Neural crest cell (in vitro differentiated cells): ENCODE measurements at regions not wholly inside any gene's neighbourhood (a gene's known extent, or its start where the extent isn't known, plus 50 kb on each side); places are given as distances from the start of the nearest gene placed in this dataset.
A peak's percentile ranks its signal among the peaks of the same experiment; 100 is the strongest.

Source experiments
- DNase-seq: peaks from one replicate; pipeline ENCODE4 v3.0.0; 2021; ENCODE audit warnings: low read depth, mixed read lengths, low spot score
- H3K27ac Mint-ChIP-seq: one replicate; pipeline ENCODE4 v1.8.0; 2021; ENCODE audit warnings: mild to moderate bottlenecking, mixed read lengths; ENCODE audit not compliant: unreplicated experiment
- H3K27me3 Mint-ChIP-seq: 2 replicates; pipeline ENCODE4 v1.8.0; 2021; ENCODE audit warnings: low read depth, mild to moderate bottlenecking, mixed read lengths
- H3K36me3 Mint-ChIP-seq: 2 replicates; pipeline ENCODE4 v1.8.0; 2021; ENCODE audit warnings: low read depth, mild to moderate bottlenecking, mixed read lengths
- H3K4me1 Mint-ChIP-seq: 2 replicates; pipeline ENCODE4 v1.8.0; 2021; ENCODE audit warnings: mixed read lengths
- H3K4me3 Mint-ChIP-seq: one replicate; pipeline ENCODE4 v1.8.0; 2021; ENCODE audit warnings: mild to moderate bottlenecking, mixed read lengths
- H3K9me3 Mint-ChIP-seq: 2 replicates; pipeline ENCODE4 v1.8.0; 2021; ENCODE audit warnings: mixed read lengths
- CTCF ChIP-seq: fragments of 200-600 bp; sonication (generic); conservative IDR thresholded peaks from 2 replicates; pipeline ENCODE4 v1.5.0; 2021; ENCODE audit warnings: antibody characterized with exemption, mild to moderate bottlenecking

- Mint-ChIP-seq H3K36me3 (no peaks in the 10 kb centered on the region), H3K4me1 (no peaks in the 10 kb centered on the region), H3K27ac (no peak overlapping the region), H3K27me3 (no peaks in the 10 kb centered on the region), H3K9me3 (no peaks in the 10 kb centered on the region), H3K4me3 (no peak overlapping the region)
- TF ChIP-seq CTCF, result no peak
- DNase-seq, result no peak
Measured at GRCh38 chr7:66514050-66514449, 114.6 kb upstream of the KCTD7 start.

DNA sequence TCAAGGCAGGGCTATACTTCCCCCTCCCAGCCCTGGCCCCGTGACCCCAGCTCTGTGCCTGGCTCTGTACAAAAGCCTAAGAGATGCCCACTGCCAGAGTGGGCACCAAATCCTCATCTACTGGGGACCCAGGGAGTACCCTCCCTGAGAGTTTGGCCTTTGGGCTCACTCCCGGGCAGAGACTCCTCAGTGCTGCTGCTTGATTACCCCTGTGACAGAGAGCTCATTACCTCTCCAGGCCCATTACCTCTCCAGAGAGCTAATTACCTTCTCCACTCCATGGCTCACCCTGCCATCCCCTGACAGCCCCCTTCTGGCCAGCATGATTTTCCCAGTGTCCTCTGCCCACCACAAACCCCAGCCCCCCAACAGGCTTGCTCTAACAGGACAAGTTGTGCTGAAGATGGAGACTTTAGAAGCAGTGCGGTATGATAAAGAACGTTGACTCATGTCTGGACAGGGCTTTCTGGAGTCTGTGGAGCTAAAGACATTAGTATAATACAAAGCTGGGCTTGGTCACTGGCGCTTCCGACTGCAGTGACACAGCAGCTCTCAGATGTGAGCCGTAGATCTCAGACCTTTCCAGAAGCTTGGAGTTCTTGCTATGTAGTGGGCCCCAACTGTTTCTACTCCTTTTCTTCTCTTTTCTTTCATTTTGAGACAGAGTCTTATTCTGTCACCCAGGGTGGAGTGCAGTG lies 111.3 kb upstream of the KCTD7 start:
- Mint-ChIP-seq H3K27me3 (peaks cover 2% of the 10 kb centered on the region), H3K36me3 (no peaks in the 10 kb centered on the region), H3K4me3 (no peak overlapping the region), H3K4me1 (no peaks in the 10 kb centered on the region), H3K27ac (peak overlapping the region; percentile 20), H3K9me3 (no peaks in the 10 kb centered on the region)
- TF ChIP-seq CTCF, result no peak
- DNase-seq, result no peak

- H3K4me3 Mint-ChIP-seq, result no peak overlapping the region
- no peaks in the 10 kb centered on the region for H3K4me1 Mint-ChIP-seq
- no peak overlapping the region for H3K27ac Mint-ChIP-seq
- no peak for DNase-seq
- H3K36me3 Mint-ChIP-seq, result no peaks in the 10 kb centered on the region
- no peak for TF ChIP-seq CTCF
- peaks cover 2% of the 10 kb centered on the region for H3K27me3 Mint-ChIP-seq
- H3K9me3 Mint-ChIP-seq, result no peaks in the 10 kb centered on the region
Measured at GRCh38 chr7:66518151-66518691, 110.5 kb upstream of the KCTD7 start.

DNA sequence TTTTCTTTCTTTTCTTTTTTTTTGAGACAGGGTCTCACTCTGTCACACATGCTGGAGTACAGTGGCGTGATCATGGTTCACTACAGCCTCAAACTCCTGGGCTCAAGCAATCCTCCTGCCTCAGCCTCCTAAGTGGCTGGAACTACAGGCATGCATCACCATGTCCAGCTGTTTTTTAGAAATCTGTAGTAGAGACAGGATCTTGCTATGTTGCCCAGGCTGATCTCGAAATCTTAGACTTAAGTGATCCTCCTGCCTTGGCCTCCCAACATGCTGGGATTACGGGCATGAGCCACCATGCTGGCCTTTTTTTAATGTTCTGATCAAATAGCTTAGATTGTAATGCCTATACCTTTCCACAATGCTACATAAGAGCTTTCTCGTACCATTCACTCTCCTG lies 107.0 kb upstream of the KCTD7 start:
- no peaks in the 10 kb centered on the region for H3K4me1 Mint-ChIP-seq
- no peaks in the 10 kb centered on the region for H3K9me3 Mint-ChIP-seq
- no peak overlapping the region for H3K27ac Mint-ChIP-seq
- peak overlapping the region; percentile 49 for H3K4me3 Mint-ChIP-seq
- peaks cover 2% of the 10 kb centered on the region for H3K27me3 Mint-ChIP-seq
- no peak for TF ChIP-seq CTCF
- no peaks in the 10 kb centered on the region for H3K36me3 Mint-ChIP-seq
- no peak for DNase-seq

DNA sequence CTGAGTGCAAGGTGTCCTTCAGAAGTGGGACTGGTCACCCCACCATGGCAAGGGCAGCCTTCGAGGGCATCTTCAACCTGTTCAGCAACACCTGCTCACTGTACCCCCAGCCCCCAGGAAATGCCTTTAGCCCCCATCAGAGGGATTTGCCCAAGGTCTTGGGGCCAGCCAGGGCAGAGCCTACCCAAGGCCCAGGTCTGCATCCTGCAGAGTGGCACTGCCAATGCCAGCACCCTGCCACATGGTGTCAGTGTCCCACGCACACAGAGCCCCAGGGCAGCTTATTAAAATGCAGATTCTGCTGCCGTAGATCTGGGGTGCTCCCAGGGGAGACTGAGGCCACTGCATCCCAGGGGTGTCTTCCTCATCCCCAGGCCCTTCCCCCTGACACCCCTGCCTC lies 106.2 kb upstream of the KCTD7 start:
- peaks cover 2% of the 10 kb centered on the region for H3K27me3 Mint-ChIP-seq
- H3K36me3 Mint-ChIP-seq, result no peaks in the 10 kb centered on the region
- H3K4me3 Mint-ChIP-seq, result no peak overlapping the region
- no peaks in the 10 kb centered on the region for H3K4me1 Mint-ChIP-seq
- DNase-seq, result no peak
- H3K27ac Mint-ChIP-seq, result no peak overlapping the region
- H3K9me3 Mint-ChIP-seq, result no peaks in the 10 kb centered on the region
- TF ChIP-seq CTCF, result no peak
